ENCODE measurements at regions not wholly inside any gene's neighbourhood (a gene's known extent, or its start where the extent isn't known, plus 50 kb on each side); places are given as distances from the start of the nearest gene placed in this dataset.

DNA sequence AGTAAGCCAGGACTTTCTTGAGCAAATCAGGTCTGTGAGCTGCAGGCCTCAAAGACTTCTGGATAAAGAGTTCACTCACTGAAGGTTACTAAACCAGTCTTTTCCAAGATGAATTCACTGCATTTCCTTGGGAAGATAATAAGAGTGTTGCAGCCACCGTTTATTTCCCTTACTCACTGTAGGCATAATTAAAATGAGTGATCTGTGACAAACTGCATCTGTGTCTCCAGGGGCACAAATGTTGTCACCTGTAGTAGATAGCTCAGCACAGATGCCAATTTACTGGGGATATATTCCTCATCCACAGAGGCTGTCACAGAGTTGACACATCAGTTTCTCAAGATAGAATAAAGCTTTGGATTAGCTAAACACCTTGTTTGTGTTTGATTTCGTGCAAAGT, 580.2 kb downstream of the SPRY1 start:
- DNase-seq: no peak

DNA sequence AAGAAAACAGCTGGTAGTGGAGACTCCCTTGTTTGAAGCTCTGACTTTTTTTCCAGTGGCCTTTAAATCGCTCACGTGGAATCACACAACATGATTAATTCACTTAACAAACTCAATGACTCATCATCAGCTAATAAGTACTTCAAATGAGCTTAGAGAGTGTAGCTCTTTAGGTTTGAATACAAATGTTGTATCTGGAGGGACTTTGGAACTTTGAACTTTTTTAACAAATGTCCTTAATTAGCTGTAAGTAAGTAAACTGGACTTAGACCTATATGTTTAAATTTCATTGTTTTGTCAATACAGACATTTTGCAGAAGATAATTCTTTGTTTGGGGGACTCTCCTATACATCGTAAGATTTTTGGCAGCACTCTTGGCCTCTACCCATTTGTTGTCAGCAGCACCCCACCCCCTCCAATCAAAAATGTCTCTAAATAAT, 581.1 kb downstream of the SPRY1 start:
- no peak for DNase-seq

DNA sequence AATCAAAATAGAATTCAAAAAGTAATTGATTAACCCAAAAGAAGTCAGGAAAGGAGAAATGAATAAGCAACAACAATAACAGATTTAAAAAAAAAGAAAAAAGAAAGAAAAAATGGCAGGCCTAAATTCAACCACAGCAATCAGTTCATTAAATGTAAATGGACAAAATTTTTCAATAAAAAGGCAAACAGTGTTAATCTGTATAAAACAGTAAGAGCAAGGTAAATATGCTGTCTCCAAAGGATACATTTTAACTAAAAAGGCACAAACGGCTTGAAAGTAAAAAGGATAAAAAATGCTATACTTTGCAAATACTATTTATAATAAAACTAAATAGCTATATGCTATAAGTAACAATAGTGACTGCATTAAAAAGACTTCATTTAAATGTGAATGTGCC, 582.0 kb downstream of the SPRY1 start:
- no peak for DNase-seq

DNA sequence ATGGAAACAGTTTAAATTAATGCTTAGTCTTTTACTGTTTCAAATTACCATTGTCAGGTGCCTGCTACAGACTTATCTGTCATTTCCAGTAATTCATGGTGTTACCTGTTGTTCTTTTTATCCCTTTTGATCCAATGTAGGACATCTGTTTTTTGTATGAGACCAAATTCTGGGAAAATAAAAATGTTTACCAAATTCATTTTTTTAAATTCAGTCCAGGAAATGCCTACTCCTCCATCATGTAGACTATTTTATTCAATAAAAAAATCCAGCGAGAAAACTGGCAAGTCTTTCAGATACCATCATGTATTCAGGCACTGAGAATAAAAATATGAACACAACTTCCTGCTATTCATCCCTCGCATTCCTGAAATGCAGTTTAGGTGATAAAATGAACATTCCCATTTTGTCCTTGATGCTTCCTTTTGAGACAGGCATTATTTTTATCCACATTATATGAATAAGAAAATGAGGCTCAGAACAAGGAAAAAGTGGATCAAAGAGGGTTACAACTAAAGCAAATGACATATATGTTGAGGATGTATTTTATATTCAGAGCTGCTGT, 584.2 kb downstream of the SPRY1 start:
- DNase-seq: no peak

DNA sequence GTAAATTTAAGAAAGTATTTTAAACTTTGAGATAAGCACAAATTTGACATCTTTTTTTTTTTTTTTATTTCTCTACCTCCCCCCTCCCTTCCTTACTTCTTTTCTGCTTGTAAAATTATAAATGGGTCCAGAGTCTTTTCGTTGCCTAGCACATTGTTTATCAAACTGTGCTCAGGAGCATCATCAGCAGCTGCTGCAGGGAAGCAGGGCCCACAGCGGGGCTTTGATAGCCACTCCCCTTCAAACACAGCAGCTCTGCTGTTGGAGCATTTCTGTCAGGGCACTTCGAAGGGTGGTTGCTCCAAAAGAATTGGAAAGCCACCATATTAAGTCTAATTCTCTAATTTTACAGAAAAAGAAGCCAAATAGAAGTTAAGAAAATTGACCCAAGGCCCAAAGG, 588.3 kb downstream of the SPRY1 start:
- DNase-seq: no peak

DNA sequence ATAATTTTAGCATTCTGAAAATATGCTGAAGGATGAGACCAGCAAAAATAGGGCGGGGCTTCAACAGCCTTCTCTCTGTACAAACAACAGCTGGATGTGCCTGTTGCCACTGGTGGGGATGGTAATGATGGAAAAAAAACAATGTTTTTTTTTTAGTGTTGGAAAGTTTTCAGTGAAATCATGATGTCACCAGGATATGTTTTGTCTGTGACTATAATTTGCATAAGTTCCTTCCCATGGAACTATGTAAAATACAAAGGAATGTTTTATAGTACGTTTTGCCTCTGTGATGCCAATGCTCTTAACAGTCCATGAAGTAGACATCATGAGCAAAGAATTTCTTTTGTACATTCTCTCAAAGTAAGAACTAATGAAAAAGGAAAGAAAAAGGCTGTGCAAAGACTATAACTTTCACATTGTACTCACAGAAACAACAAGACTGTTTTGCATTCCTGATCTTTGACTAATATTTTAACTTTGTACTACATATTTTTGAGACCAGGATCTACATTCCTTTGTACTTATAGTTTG, 589.7 kb downstream of the SPRY1 start:
- DNase-seq: no peak

DNA sequence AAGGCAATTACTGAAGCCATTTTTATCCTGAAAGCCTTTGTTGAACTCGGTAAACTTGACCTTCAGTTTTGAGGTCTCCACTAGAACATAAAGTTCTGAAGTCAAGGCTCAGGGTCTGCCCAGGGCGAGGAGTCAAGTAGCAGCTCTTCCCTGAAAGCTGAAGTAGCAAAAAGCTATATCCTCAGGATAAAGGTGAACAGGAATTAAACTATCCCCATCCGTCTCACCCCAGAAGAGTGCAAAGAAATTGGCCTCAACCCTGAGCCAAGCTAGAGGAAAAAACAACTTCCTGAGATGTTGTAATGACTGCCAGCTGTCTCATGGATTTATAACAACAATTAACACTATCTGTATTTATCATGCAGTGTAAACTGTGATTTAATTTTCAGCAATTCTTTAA, 590.8 kb downstream of the SPRY1 start:
- no peak for DNase-seq

DNA sequence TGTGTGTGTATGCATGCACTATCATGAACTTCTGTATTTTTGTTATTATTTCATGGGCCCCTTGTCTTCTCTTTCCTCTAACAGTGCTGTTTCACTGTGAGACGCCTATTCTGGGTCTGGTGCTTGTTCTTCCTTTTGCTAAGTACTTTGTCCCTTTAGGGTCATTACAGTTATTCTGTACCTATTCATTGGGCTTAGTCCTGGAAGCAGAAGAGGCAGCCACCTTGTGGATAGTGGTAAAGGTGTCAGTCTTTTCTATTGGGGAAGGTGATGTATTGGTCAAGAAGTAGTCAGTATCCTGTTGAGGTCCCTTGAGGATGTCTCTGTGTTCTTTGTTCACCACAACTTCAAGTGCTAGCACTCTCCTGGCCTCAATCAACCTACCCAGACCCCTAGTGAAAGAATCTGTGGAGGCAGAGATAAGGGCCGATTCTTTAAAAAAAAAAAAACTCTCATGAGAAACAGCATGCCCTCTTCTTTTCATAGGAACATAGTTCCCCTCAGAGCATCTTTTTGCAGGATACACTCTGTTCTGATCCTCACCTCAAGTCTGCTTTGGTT, 593.8 kb downstream of the SPRY1 start:
- DNase-seq: no peak

DNA sequence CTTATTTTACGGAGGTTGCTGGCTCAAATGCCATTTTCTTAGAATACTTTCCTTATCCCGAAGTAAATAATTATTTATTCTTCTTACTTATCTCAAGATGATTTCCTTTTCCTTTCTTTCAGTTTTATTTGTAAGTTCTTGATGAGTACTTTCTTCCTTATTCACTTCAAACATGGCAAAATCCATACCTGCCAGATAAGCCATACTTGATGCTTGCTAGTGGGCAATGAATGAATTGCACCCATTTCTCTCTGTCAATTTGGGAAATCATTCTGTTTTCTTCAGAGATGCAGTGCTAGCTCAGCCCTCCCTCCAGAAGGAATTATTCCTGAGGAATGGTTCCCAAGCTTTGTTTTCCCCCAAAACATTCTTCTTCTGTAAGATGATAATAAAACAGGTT, 598.3 kb downstream of the SPRY1 start:
- DNase-seq: no peak

DNA sequence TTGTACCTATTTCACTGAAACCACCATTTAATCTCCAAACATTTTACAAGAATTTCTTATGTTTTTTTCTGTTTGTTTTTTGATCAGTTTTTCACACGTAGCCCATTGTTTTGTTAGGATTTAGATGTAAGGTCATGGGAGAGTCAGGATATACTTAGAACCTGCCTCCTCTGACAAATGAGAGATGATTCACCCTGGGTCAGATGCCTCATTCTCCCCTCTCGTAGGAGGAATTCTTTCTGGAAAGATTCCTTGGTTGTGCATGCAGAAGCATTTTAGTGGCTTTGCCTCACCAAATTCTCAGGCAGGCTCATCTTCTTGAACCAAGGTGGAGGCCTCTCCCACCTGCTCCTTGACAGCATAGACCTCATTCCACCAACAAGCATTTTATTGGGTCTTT, 599.3 kb downstream of the SPRY1 start:
- DNase-seq: no peak

DNA sequence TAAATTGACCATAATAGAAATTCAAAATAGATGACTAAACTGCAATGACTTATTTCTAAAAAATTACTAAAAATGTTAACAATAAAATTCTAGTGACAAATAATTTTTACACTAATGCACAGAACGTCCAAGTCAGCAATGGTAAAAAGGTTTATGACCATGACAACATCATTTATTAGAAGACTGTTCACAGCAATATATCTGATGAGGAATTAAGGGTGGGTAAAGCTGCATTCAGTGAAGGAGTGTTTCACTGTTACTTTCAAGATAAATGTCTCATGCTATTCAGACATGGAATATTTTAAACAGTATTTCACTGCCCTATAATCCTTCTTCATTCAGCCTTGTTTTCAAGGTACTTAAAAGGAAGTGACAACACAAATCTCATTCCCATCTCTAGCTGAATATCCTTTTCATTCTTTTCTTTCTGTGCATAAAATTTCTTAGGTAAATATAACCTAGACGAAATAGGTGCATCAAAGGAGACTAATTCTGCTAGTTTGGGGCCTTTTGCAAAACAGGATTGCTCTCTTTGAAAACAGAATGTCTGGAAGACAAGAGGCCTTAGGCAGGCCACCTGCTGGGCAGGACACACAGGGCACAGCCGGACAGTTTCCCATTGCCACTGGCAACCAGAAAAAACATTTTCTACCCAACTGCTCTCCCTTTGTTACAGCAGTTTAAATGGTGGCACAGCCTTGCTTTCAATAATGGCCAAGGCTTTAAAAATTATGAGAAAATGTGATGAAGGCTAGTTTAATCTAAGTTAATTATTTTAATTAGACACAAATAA, 600.3 kb downstream of the SPRY1 start:
- DNase-seq: peak in 2 of 51 donors; percentile 5

DNA sequence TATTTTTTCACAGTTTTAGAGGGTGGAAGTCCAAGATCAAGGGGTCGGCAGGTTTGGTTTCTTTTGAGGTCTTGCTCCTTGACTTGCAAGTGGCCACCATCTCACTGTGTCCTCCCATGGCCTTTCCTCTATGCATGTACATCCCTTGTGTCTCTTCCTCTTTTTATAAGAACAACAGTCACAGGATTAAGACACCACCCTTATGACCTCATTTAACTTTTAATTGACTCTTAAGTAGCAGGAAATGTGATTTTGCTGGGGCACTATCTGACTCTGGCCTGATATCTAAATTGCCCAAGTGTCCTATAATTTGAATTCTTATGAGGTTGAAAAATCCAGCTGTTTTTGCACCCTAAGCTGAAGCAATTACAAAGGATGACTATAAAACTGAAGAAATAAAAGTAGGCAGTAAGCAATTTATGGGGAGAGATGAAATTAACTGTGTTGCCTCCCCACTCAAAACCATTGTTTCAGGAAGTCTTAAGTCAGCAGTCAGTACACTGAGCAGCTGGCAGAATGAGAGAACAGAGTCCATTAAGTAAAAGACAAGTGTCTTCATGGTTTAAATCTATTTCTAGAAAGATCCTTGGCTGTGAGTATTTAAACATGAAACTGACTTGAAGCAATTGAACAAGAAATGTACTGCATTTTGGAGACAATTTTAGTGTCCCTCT, 601.3 kb downstream of the SPRY1 start:
- DNase-seq: no peak

DNA sequence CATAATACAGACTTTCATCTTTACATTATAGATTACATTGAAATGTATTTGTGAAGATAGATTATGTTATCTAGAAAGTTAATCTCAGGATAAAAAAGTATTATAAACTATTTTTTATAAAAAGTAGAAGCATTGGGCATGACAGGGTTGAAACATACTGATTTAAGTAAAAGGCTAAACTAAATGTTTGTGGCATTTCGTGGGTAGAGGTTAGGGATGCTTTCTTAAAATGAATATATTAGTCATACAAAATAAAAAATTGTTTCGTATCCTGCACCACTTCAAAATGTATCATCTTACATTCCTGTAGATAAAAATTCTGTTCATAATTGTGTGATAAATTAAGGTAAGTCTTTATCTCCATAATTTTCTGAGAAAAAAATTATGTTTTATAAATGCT, 603.6 kb downstream of the SPRY1 start:
- DNase-seq: no peak

DNA sequence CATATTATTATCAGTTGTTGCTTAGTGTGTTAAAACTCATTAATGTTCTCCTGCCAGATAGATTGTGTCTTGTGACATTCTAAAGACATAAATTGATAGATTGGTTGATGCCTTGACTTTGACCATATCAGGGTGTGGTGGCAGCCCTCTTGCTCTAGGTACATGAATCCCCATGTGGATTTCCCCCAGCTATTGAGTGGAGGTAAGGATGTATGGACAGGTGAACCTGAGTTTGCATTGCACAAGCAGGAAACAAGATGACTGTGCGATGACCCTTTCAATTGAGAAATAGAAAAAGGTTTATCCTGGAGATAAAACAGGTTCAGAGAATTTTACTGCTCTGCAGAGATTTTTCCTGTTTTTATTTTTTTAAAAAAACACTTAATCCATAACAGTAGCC, 619.2 kb downstream of the SPRY1 start:
- DNase-seq: no peak

DNA sequence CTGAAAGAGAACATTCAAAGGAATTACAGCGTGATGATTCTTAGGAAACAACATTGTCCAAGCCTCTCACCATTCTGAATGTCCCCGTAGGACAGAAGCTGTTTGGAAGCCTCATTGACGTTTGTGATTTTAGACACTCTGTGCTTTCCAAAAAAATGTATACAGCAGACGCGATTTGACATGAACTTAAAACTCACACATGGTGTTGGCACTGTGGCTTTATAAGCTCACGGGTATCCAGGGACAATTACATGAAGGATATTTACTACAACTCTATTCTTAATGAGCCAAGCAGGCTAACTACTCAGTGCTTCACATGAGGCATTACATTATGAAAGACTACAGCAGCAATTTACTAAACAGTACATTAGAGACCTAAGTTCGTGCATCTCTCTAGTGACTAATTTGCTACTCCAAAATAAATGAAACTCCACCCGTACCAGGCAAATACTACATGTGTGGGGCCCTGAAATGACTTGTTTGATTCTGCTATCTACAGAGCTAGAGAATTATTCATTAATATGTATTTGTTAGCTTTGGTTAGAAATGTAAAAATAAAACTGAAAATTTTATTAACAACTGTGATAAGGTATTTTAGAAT, 620.7 kb downstream of the SPRY1 start:
- no peak for DNase-seq

DNA sequence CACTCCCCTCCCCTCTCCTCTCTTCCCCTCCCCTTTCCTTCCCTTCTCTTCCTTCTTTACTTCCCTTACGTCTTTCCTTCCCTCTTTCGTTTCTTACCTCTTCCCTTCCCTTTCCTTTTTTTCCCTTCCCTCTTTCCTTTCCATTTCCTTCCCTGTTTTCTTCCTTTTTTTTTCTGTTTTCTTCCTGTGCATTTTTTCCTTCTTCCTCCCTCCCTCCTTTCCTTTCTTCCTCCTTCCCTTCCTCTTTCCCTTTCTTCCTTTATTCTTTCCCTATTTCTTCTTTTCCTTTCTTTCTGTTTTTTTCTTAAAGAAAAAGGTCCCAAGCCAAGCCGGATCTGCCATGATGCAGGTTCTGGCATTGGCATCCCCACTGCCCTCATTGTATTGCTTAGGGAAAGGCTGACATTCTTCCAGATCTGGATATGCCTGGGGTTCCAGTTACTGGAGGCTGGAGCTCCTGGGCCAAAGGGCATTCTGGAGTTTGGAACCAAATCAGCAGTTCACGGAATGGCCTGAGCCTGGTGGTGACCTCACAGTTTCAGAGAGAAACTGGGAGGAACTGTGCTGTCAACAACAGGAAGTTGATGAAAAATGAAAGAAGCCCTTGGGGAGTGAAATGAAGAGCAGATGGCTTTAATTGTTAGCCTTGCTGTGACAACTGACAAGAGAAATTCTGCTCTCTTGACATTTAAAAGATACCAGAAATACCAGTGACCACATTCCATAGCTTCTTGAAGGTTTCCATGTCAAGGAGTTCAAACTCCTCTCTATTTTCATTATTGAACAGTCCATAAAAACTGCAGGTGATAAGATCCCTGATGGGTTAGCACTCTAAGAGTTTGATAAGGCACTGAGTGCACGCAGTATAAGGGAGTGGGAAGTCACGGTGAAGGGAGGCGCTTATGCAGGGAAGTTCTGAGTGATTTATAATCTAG, 622.1 kb downstream of the SPRY1 start:
- peak in 5 of 51 donors; percentile 0 to 14 (median 1) for DNase-seq

DNA sequence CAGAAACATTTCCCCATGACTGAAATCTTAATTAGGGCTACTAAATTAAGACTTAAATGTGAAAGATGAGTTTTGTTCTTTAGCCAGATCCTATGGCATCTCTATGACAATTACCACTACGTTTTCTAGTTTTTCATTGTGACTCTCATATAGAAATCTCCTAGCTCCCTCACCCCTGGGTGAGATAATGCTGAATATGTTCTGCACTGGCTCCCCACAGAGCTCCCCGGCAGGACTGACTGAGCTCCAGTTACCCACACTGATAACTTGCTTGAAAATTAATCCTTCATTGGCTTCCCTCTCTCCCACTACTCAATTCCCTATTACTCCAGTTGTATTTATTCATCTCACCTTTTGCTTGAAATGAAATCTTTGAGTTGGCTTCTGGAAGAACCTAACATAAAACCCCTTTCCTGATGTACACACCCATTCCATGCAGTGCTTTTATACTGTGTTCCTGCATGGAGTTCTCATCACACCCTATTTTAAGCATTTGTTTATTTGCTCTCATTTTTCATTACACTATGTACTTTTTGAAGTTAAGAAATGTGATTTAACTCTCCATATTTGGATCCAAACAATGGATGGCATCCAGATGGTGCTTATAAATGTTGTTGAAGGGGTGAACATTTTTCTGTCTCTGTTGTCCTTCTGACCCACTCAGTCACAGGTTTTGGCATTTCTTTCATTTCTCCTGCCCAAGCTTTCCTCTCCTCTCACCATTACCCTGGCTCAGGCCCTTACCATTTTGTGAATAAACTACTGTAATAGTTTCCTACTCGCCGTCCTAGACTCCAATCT, 623.4 kb downstream of the SPRY1 start:
- DNase-seq: no peak

DNA sequence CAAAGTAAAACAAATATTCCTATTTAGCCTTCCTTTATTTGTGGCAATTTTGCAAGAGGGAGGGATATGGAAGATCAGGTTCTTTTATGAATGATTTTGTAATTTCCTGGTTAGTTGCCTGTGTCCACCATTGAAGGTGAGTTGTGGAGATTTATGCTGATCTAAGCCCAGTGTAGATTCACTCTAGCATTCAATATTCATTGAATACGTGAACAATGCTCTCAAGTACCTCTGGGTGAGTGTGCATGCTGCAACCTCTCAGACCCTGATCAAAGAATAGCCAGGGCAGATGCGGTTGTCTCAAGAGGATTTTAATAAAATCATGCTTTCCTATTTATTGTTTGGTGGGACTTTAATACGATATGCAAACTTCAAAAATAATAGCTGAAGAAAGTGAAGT, 628.4 kb downstream of the SPRY1 start:
- no peak for DNase-seq

DNA sequence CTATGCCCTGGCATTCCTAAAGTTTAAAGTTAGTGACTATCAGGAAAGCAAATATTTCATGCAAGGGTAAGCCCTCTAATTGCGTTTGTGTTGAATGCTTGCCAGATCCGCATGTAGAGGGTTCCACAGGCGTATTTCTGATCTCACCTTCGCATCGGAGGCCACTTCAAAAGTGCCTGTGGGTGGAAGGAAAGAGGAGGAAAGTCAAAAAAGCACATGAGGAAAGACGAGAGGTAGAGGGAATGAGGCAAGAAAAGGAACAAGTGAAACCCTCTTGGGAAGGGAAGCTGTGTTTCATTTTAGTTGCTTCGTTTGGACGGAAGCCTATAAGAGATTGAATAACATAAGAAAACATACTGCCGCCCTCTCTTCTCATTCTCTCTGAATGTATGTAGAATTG, 628.8 kb downstream of the SPRY1 start:
- no peak for DNase-seq

DNA sequence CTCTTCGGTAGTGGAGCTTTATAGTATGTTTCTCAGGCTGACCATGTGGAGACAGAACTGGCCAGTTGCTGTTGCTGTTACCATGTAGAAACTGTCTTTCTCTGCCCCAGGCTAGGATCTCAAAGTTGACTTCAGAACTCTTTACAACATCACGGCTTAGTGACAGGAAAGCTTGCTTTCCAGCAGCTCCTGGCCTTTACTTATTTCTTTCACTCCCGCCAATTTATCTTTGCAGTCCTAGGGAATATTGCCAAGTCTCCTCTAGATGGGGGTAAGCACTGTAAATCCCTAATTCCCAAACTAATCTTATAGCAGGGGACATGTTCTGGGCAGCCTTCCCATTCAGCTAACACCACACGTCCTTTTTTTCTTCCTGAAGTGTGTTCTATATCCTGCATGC, 631.6 kb downstream of the SPRY1 start:
- no peak for DNase-seq

Measured in hypothalamus (tissue), 51 donors.